CD4-positive, alpha-beta memory T cell (primary cell): ENCODE measurements at regions not wholly inside any gene's neighbourhood (a gene's known extent, or its start where the extent isn't known, plus 50 kb on each side); places are given as distances from the start of the nearest gene placed in this dataset.
A peak's percentile ranks its signal among the peaks of the same experiment; 100 is the strongest.

Experiments
- CTCF ChIA-PET: fragments of 350-600 bp; sonication (Branson Sonifier 250); formaldehyde crosslinking; loops from one replicate; lab custom pipeline; 2021; ENCODE audit warnings: inconsistent platforms; ENCODE audit not compliant: partially characterized antibody; lab: Charles Lee
- POLR2A ChIA-PET: fragments of 350-600 bp; sonication (Branson Sonifier 250); formaldehyde crosslinking; loops from one replicate; lab custom pipeline; 2021; ENCODE audit not compliant: partially characterized antibody; lab: Charles Lee
- DNase-seq, 5 donors: peaks; one replicate each; pipeline versions ENCODE4 v3.0.0 to v3.0.0-alpha.2; 2020 to 2022; ENCODE audit warnings: mixed read lengths in 1 of 5
- H3K27ac ChIP-seq: one replicate; pipeline ENCODE4 v1.7.0; 2013; ENCODE audit warnings: low read depth, low read length
- H3K27me3 ChIP-seq: 2 replicates; pipeline ENCODE4 v1.7.0; 2013; ENCODE audit warnings: mild to moderate bottlenecking, low read length, moderate library complexity; ENCODE audit not compliant: insufficient read depth
- H3K36me3 ChIP-seq: 2 replicates; pipeline ENCODE4 v1.7.0; 2013; ENCODE audit warnings: mild to moderate bottlenecking, low read length, moderate library complexity; ENCODE audit not compliant: insufficient read depth
- H3K4me1 ChIP-seq: 2 replicates; pipeline ENCODE4 v1.7.0; 2013; ENCODE audit warnings: mild to moderate bottlenecking, low read length, moderate library complexity; ENCODE audit not compliant: insufficient read depth
- H3K4me3 ChIP-seq, 2 donors: one replicate each; pipeline ENCODE4 v1.7.0; 2013; ENCODE audit warnings: low read length in 2 of 2, mild to moderate bottlenecking in 1 of 2
- H3K9me3 ChIP-seq, 2 donors: one replicate each; pipeline ENCODE4 v1.7.0; 2013; ENCODE audit warnings: low read length in 2 of 2, control low read depth in 1 of 2; ENCODE audit not compliant: control insufficient read depth in 1 of 2
- H3K27ac Mint-ChIP-seq, 7 donors: one replicate each; pipeline ENCODE4 v1.8.0; 2020 to 2021; ENCODE audit warnings: mixed read lengths in 7 of 7, mild to moderate bottlenecking in 6 of 7, inconsistent platforms in 3 of 7, moderate library complexity in 3 of 7
- H3K27me3 Mint-ChIP-seq, 2 donors: one replicate each; pipeline ENCODE4 v1.8.0; 2020 to 2021; ENCODE audit warnings: mixed read lengths in 2 of 2
- H3K36me3 Mint-ChIP-seq, 2 donors: one replicate each; pipeline ENCODE4 v1.8.0; 2020 to 2021; ENCODE audit warnings: mixed read lengths in 2 of 2, inconsistent platforms in 1 of 2, mild to moderate bottlenecking in 1 of 2
- H3K4me1 Mint-ChIP-seq, 4 donors: one replicate each; pipeline ENCODE4 v1.8.0; 2020 to 2021; ENCODE audit warnings: mixed read lengths in 4 of 4, mild to moderate bottlenecking in 1 of 4
- H3K4me3 Mint-ChIP-seq, 8 donors: one replicate each; pipeline ENCODE4 v1.8.0; 2020 to 2021; ENCODE audit warnings: mixed read lengths in 8 of 8, mild to moderate bottlenecking in 7 of 8, moderate library complexity in 6 of 8, inconsistent platforms in 3 of 8
- H3K9me3 Mint-ChIP-seq, 8 donors: one replicate each; pipeline ENCODE4 v1.8.0; 2020 to 2021; ENCODE audit warnings: mixed read lengths in 8 of 8, mild to moderate bottlenecking in 5 of 8, inconsistent platforms in 3 of 8, moderate library complexity in 1 of 8
- intact Hi-C: fragments of 100-400 bp; cut with micrococcal nuclease; formaldehyde crosslinking; loops from one replicate; pipeline ENCODE4 v1.15.1; 2023

DNA sequence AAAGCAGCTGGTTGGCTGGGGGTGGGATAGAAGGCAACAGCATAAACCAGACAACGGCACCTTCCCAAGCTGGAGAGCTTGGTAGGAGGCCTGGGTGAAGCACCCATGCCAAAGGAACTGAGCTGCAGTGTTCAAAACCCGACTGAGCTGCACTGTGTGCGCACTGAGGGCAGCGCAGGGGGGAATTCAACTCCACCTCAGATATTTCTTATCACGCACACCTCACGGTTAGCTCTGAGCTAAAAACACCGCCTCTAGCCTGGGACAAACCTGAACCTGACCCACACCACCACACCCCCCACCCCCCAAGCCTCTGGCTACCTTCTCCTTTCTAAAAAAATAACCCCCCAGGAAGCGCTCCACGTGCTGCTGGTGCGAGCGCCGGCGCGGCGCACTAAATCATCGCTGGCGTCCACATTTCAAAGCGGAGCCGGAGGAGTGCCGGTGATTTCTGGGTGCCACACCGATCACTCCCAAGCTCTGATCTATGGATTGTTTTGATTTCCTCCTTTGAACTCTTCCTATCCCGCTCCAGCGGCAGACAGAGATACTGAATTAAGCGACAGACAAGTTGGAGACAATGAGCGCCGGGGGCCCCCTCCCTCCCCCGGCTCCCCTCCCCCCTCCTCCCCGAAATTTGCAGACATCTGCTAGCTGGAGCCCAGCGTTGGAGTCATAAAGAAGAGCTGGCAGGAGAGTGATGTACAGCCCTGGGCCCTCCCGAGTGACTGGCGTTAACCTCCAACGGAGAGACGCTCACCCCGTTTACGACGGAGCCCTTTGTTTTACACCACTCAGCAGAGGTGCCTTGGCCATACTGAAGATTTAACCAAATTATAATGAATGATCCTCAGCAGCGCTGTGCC is 85.0 kb downstream of the NOG start:
- H3K27me3 ChIP-seq = peaks cover 25% of the 10 kb centered on the region
- no peak for DNase-seq
- peaks cover 40 to 42% of the 10 kb centered on the region in 2 donors for H3K27me3 Mint-ChIP-seq

DNA sequence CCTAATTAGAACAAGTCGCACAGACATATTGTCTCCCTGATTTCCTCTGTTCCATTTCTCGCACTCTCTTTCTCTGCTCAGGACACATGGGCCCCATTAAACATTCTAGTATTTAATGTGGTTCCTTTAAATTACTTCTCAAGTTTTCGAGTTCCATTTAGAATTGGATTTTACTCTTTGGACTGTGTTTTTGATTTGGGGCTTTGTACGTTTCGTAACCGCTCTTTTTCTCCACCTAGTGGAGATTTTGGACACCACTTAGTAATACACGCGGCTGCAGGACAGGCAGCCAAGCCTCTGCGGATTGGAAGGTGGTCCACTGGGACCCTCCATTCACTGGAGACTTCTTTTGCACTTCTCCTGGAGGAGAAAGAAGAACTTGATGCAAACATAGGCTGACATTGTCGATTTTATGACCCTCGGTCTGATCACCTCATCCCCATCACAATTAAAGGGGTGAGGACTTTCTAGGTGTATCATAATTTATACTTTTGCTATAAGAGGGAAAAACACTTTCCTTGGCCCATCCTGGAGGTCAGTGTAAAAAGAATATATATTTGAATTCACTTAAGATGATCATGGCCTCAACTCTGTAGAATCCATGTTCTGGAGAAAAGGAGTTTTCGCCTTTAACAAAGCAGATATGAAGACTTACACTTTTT is 85.7 kb downstream of the NOG start:
- H3K27me3 Mint-ChIP-seq = peaks cover 46 to 48% of the 10 kb centered on the region in 2 donors

More for the DNA sequence above, 85.0 kb downstream of the NOG start:
- H3K4me1 Mint-ChIP-seq = peaks cover 17 to 20% (median 19%) of the 10 kb centered on the region in 4 donors
- no peak overlapping the region for H3K27ac Mint-ChIP-seq
- H3K4me1 ChIP-seq = peaks cover 39% of the 10 kb centered on the region
- no peaks in the 10 kb centered on the region for H3K9me3 Mint-ChIP-seq
- peak overlapping the region in 7 of 8 donors; percentile 61 to 81 (median 75) for H3K4me3 Mint-ChIP-seq
- no peaks in the 10 kb centered on the region for H3K36me3 ChIP-seq
- H3K36me3 Mint-ChIP-seq = no peaks in the 10 kb centered on the region
- ChIA-PET POLR2A (no interaction called here), CTCF (interaction anchor here (1.0 to 1.1 kb wide), 2 partner anchors 37 to 38 kb away, joined by 3 read pairs; no protein-coding TSS in a partner anchor)
- H3K4me3 ChIP-seq = no peak overlapping the region
- H3K9me3 ChIP-seq = no peaks in the 10 kb centered on the region
- intact Hi-C loops = loop anchor here (1.0 kb wide), 3 partner anchors 24 to 102 kb away; no protein-coding TSS in a partner anchor
- H3K27ac ChIP-seq = no peak overlapping the region

DNA sequence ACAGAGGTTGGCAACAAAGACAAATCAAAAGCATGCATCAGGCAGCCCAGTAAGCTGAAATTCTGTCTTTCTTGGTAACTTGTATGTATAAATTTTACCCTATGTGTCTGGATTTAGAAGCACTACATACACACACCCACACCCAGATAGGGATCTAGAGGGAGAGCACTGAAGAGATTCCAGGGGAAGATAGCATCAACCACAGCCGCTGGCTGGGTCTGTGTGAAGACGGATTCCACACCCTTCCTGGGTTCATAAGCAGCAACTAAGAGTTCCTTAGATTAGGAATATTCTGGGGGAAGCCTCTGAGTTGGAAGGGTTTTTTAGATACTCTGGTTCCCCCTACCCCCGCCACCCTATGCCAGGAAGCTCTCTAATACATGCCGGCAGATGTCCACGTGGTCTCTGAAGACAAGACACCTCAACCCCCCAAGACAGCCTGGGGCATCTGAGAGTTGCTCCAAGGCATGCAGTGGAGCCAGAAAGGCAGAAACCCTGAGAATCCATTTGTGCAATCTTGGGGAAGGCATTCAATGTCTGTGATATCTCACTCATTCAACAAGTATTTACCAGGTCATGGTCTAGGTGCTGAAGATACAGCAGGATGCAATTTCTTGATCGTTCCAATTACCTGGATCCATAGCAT is 86.4 kb downstream of the NOG start:
- Mint-ChIP-seq H3K4me3 (peak overlapping the region in 3 of 8 donors; percentile 17 to 75 (median 54)), H3K27ac (no peak overlapping the region), H3K4me1 (peaks cover 17 to 21% (median 20%) of the 10 kb centered on the region in 4 donors), H3K27me3 (peaks cover 46 to 49% of the 10 kb centered on the region in 2 donors), H3K9me3 (peaks cover 0 to 1% (median 0%) of the 10 kb centered on the region in 8 donors), H3K36me3 (no peaks in the 10 kb centered on the region)
- no peaks in the 10 kb centered on the region for H3K36me3 ChIP-seq
- peaks cover 25% of the 10 kb centered on the region for H3K27me3 ChIP-seq
- no peak for DNase-seq
- H3K4me1 ChIP-seq = peaks cover 39% of the 10 kb centered on the region
- H3K4me3 ChIP-seq = no peak overlapping the region
- POLR2A ChIA-PET = no interaction called here
- H3K27ac ChIP-seq = no peak overlapping the region
- CTCF ChIA-PET = interaction anchor here (1.1 kb wide), 2 partner anchors 36 to 100 kb away, joined by 3 to 7 read pairs; no protein-coding TSS in a partner anchor
- intact Hi-C loops = loop anchor here (1.0 kb wide), 3 partner anchors 26 to 100 kb away; no protein-coding TSS in a partner anchor
- H3K9me3 ChIP-seq = no peaks in the 10 kb centered on the region

More for the DNA sequence above, 85.7 kb downstream of the NOG start:
- Mint-ChIP-seq H3K9me3 (no peaks in the 10 kb centered on the region), H3K36me3 (no peaks in the 10 kb centered on the region), H3K4me1 (peaks cover 17 to 21% (median 20%) of the 10 kb centered on the region in 4 donors), H3K27ac (no peak overlapping the region), H3K4me3 (peak overlapping the region; percentile 61 to 81 (median 75))
- CTCF ChIA-PET = interaction anchor here (1.1 kb wide), 1 partner anchor 37 kb away, joined by 7 read pairs; no protein-coding TSS in a partner anchor
- H3K27ac ChIP-seq = no peak overlapping the region
- H3K4me3 ChIP-seq = no peak overlapping the region
- no peaks in the 10 kb centered on the region for H3K9me3 ChIP-seq
- H3K27me3 ChIP-seq = peaks cover 25% of the 10 kb centered on the region
- intact Hi-C loops = loop anchor here (1.0 kb wide), 3 partner anchors 25 to 101 kb away; no protein-coding TSS in a partner anchor
- H3K36me3 ChIP-seq = no peaks in the 10 kb centered on the region
- POLR2A ChIA-PET = no interaction called here
- peaks cover 39% of the 10 kb centered on the region for H3K4me1 ChIP-seq
- DNase-seq = peak in 3 of 5 donors; percentile 8 to 15 (median 14)

DNA sequence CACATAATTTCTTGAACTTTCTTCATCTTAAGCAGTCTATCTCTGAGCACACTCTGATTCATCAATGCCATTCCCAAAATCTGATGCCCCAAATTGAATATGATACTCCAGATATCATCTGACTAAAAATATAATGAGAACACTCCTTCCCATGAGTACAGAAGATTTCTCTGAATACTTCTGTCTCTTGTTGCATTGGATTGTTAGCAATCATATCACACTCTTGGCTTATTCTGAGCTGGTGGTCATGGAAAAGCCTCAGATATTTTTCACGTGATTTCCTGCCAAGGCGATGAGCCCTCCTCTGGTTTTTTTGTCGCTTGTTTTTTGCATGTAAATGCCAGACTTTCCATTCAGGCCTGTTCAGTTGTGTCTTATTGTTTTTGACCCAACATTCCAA is 87.2 kb downstream of the NOG start:
- H3K27ac ChIP-seq = no peak overlapping the region
- no peaks in the 10 kb centered on the region for H3K36me3 ChIP-seq
- Mint-ChIP-seq H3K27me3 (peaks cover 42 to 48% of the 10 kb centered on the region in 2 donors), H3K4me1 (peaks cover 16 to 20% (median 18%) of the 10 kb centered on the region in 4 donors), H3K27ac (no peak overlapping the region), H3K36me3 (no peaks in the 10 kb centered on the region), H3K9me3 (peaks cover 0 to 1% (median 0%) of the 10 kb centered on the region in 8 donors), H3K4me3 (peak overlapping the region in 1 of 8 donors; percentile 1)
- H3K4me3 ChIP-seq = no peak overlapping the region
- H3K4me1 ChIP-seq = peaks cover 39% of the 10 kb centered on the region
- intact Hi-C loops = no loop called here
- DNase-seq = no peak
- ChIA-PET CTCF (interaction anchor here (1.1 kb wide), 1 partner anchor 100 kb away, joined by 3 read pairs; no protein-coding TSS in a partner anchor), POLR2A (no interaction called here)
- no peaks in the 10 kb centered on the region for H3K9me3 ChIP-seq
- H3K27me3 ChIP-seq = peaks cover 25% of the 10 kb centered on the region

DNA sequence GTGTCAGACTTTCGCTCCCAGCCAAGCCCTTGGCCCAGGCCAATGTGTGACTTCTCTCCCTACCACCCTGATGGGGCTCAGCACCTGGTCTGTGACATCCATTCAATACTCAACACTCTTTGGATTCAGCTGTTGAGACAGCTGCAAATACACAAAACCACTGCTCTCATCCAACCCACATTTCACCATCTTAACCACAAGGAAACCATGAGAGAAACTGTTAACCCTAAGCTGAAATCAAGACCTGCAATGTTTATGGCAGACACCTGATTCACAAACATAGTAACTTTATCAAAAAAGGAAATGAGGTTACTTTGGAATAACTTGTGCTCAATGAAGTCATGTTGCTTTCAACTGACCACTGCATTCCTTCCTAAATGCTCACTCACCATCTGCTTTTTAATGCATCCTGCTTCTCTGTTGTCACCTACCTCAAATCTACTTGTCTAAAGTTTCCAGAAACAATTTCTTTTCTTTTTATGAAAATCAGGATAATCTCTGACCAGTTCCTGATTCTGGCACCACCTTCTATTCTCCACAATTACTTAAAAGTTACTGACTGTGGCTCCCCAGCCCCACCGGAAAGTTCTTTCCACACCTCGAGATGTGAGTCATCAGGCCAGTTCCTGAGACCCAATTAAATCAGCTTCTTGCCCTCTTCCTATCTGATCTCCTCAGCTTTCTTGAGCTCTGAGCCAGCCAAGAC is 88.2 kb downstream of the NOG start:
- H3K9me3 ChIP-seq = no peaks in the 10 kb centered on the region
- no peak overlapping the region for H3K4me3 ChIP-seq
- Mint-ChIP-seq H3K9me3 (peaks cover 0 to 2% (median 0%) of the 10 kb centered on the region in 8 donors), H3K27me3 (peaks cover 43 to 47% of the 10 kb centered on the region in 2 donors), H3K36me3 (no peaks in the 10 kb centered on the region), H3K4me1 (peaks cover 9 to 20% (median 17%) of the 10 kb centered on the region in 4 donors), H3K4me3 (no peak overlapping the region), H3K27ac (no peak overlapping the region)
- CTCF ChIA-PET = interaction anchor here (1.3 kb wide), 1 partner anchor 10 kb away, joined by 3 read pairs; no protein-coding TSS in a partner anchor
- DNase-seq = no peak
- no peak overlapping the region for H3K27ac ChIP-seq
- peaks cover 39% of the 10 kb centered on the region for H3K4me1 ChIP-seq
- peaks cover 25% of the 10 kb centered on the region for H3K27me3 ChIP-seq
- no peaks in the 10 kb centered on the region for H3K36me3 ChIP-seq
- POLR2A ChIA-PET = no interaction called here
- intact Hi-C loops = no loop called here

DNA sequence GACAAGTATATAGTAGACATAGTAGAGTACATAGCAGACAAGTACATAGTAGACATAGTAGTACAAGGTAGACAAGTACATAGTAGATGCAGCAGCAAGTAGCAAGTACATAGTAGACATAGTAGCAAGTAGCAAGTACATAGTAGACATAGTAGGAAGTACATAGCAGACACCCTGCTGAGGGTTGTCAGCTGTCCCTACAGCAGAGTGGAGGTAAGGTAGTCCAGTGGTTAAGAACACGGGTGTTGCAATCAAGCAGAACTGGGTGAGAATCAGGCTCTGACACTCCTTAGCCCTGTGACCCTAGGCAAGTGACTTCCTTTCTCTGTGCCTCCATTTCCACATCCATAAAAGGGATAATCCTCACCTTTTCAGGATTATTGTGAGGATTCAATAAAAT is 94.7 kb downstream of the NOG start:
- Histone ChIP-seq H3K27me3 (no peaks in the 10 kb centered on the region), H3K4me3 (no peak overlapping the region), H3K9me3 (no peaks in the 10 kb centered on the region), H3K36me3 (no peaks in the 10 kb centered on the region), H3K27ac (no peak overlapping the region), H3K4me1 (no peaks in the 10 kb centered on the region)
- ChIA-PET CTCF (interaction anchor here (1.0 kb wide), 1 partner anchor 27 kb away, joined by 4 read pairs; no protein-coding TSS in a partner anchor), POLR2A (no interaction called here)
- no peaks in the 10 kb centered on the region for H3K36me3 Mint-ChIP-seq
- H3K4me3 Mint-ChIP-seq = no peak overlapping the region
- H3K9me3 Mint-ChIP-seq = peaks cover 0 to 6% (median 0%) of the 10 kb centered on the region in 8 donors
- peaks cover 22 to 24% of the 10 kb centered on the region in 2 donors for H3K27me3 Mint-ChIP-seq
- intact Hi-C loops = no loop called here
- H3K4me1 Mint-ChIP-seq = peaks cover 0 to 6% (median 0%) of the 10 kb centered on the region in 4 donors
- no peak for DNase-seq
- no peak overlapping the region for H3K27ac Mint-ChIP-seq
